Activated T-cell treated with anti-CD3 and anti-CD28 coated beads, Interleukin-2, amount 50 U/mL, for 48 hours (primary cell): ENCODE measurements at regions not wholly inside any gene's neighbourhood (a gene's known extent, or its start where the extent isn't known, plus 50 kb on each side); places are given as distances from the start of the nearest gene placed in this dataset.
A peak's percentile ranks its signal among the peaks of the same experiment; 100 is the strongest.
"Not testable (repeated sequence)": the region's sequence is repeated elsewhere in the genome, so short reads cannot be mapped to it uniquely, and the experiment has no call there.

ENCODE experiments used
- DNase-seq, 2 experiments: peaks; one replicate each; pipeline ENCODE4 v3.0.0-alpha.2; 2020

GRCh38 chr5:54807421-54807820, 178.0 kb downstream of the ESM1 start:
- no peak for DNase-seq

DNA sequence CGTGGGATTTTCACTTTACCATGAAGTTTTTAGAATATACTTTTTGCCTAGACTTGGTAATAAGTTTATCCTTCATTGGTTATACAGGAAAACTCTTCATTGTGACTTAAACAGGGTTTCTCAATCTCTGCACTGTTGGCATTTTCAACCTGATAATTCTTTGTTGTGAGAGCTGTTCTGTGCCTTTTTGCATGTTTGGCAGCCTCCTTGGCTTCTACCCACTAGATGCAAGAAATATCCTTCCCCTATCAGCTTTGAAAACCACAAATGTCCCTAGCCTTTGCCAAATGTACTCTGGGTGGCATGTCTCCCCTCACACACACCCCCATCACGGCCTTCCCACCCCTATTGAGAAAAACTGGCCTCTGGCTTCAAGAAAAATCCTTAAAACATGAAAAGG, 180.9 kb downstream of the ESM1 start:
- DNase-seq = no peak

DNA sequence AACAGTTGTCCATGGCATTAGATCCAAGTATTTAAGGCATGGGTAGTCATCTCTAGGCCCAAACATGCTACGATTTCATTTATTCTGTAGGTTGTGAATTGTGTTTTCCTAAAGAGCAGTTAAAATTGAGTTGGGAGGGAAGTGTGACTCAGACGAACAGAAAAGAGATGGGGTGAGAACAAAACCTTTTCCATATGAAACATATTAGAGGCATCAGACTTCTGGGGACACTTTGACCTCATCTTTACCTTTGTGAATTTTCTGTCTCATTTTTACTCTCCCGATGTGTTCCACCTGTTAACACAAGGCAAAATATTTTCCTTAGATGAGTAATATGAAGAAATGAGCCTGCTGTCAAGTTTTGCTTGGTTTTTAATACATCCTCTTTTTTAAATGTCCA, 181.3 kb downstream of the ESM1 start:
- no peak for DNase-seq

DNA sequence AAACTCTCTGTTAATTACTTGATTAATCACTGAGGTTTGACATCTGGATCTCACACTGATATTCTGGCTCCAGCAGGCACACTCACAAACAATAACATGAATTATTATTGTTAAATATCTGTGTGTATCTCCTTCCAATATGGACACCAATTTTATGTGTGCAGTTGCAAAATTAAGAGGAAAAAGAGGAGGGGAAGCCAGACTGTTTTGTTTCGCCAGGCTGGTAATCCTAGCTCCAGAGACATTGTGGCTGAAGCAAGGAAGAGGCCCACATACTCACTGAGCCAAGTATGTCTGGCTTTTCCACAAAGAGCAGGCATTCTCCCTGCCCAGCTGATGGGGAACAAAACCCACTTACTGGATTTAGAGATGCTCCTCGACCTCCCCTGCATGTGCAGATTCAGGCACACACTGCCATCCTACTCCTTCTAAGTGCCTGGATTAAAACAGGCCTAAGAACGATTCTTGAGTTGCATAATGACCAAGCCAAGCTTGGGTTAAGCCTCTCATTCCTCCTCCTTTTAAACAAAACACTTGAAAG, 181.9 kb downstream of the ESM1 start:
- no peak for DNase-seq

DNA sequence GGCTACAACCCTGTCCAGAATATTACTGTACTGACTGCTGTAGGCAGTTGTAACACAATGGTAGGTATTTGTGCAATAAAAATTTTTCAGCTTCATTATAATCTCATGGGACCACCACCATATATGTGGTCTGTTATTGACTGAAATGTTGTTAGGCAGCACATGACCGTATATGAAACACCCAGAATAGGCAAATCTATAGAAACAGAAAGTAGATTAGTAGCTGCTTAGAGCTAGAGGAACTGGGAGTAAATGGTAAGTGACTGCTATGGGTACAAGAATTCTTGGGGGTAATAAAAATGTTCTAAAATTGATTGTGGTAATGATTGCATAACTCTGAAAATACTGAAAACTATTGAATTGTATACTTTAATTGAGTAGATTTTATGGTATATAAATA, 185.7 kb downstream of the ESM1 start:
- DNase-seq = no peak

GRCh38 chr5:54795777-54796176, 189.6 kb downstream of the ESM1 start:
- DNase-seq = no peak

- no peak for DNase-seq
Observed at GRCh38 chr5:54795284-54795683, 190.1 kb downstream of the ESM1 start.

DNA sequence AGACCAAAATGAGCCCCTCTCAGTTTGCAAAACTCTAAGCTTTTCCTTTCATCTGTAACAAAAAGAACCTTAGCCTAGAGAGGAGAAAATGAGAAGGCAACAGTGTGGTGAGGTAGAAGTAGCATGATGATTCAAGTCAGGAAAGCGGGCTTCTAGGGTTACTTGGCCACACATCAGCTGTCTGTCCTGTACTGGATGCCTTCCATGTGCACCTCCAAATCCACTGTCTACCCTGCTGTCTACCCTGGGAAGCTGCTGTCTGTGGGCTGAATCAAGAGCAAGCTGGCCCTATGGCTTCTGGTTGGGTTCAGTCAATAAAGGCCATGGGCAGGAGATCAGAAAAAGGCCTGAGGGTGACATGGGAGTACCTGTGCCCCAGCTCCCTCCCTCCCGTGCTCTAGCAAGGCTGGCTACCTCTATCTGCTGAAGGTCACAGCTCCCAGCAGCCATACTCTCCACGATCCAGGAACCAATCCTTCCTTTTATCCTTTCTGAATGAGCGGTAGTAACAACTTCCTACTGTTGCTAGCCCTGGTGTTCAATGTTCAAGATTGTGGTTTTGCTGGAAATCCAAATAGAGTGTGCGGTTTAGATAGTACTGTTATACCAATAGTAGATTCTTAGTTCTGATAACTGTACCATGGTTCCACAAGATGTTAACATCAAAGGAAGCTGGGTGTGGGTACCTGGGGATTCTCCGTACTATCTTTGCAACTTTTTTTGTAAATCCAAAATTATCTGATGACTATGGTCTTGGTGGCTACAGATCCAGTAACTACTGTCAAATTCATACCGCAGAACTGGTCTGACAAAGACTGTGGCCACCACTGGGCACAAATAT, 191.0 kb downstream of the ESM1 start:
- DNase-seq = peak; percentile 31 to 33

- DNase-seq = peak; percentile 31 to 45
Observed at GRCh38 chr5:54793468-54794134, 191.8 kb downstream of the ESM1 start.

DNA sequence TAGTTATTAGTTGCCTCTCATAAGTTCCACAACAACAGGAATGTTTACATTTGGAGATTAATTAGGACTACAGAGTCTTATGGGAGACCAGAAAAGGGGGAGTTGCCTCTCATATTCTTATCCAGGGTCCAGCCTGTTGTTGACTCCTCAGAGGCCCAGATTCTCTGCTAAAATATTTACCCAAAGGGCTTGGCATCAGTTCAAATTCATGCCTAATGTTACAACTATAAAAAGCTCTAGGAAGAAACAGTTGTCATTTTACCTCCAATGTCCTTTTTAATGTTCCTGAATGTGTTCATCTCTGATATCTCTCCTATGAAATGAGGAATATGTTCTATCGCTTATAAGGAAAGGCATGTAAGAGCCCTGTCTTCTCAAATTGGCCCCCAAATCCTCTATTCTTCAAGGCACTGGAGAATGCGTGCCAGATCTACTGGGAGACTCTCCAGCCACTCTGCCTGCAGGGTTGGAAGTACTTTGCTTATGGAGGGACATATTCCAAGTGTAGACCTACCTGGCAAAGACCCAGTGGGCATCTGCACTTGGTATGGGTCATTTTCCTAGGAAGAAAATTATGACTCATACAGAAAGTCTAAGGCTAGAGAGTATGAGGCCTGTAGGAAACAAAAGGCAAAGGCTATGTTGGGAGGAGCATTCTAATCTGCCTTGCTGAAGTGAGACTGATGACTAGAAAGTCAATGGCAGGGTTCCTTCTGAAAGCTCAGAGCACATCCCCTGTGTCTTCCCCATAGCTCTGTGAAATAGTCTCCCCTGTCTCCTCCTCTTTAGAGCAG, 192.6 kb downstream of the ESM1 start:
- no peak for DNase-seq

DNA sequence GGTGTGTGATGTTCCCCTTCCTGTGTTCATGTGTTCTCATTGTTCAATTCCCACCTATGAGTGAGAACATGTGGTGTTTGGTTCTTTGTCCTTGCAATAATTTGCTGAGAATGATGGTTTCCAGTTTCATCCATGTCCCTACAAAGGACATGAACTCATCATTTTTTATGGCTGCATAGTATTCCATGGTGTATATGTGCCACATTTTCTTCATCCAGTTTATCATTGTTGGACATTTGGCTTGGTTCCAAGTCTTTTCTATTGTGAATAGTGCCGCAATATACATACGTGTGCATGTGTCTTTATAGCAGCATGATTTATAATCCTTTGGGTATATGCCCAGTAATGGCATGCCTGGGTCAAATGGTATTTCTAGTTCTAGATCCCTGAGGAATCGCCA, 197.5 kb downstream of the ESM1 start:
- DNase-seq = not testable (repeated sequence)

GRCh38 chr5:54785729-54786591, 199.4 kb downstream of the ESM1 start:
- no peak for DNase-seq

DNA sequence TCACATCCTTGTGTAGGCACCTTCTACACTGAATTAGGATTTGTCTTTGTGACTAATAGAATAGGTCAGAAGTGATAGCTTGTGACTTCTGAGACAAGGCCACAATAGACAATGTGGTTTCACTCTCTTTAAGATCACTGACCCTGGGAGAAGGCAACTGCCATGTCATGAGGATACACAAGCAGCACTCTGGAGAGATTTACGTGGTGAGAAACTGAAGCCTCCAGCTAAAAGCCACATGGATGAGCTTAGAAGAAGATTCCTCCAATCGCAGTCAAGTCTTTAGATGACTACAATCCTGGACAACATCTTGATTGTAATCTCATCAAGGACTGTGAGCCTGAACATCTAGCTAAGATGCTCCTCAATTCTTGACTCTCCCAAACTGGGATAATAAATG, 206.6 kb downstream of the ESM1 start:
- no peak for DNase-seq

DNA sequence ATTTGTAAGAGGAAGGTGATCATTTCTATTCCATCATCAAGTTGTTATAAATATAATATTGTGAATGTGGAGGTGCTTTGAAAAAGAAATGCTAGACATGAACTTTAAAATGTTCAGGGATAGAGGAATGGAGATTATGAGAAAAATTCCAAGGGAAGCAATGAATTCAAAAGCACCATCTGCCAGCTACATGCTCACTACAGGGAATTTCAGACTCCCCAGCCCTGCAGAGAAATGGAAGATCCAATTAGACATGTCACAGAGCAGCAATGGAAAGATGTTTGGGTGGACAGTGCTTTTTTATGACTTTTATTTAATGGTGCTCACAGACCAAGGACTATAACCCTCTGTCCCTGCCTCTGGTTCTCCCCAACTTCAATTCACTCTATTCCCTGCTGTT, 209.7 kb downstream of the ESM1 start:
- DNase-seq = no peak

- DNase-seq = no peak
Observed at GRCh38 chr5:54774281-54775170, 210.9 kb downstream of the ESM1 start.

DNA sequence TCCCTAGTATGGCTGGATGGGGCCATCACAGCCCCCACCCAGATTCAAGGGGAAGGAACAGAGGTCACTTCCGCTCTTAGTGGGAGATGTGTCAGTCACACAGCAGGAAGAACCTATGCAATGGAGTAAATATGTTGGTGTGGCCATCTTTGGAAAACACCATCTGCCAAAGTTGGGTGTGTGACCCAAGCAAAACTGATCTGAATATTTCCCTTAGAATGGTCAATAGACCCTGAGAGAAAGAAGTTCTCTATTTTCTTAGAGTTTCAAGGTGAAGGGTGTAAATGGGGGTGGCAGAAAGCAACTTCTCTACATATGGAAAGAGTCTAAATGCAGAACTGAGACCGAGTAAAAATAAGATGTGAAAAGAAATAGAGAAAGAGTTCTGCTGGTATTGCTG, 212.7 kb downstream of the ESM1 start:
- DNase-seq = no peak

GRCh38 chr5:54772231-54772630, 213.2 kb downstream of the ESM1 start:
- DNase-seq = no peak

DNA sequence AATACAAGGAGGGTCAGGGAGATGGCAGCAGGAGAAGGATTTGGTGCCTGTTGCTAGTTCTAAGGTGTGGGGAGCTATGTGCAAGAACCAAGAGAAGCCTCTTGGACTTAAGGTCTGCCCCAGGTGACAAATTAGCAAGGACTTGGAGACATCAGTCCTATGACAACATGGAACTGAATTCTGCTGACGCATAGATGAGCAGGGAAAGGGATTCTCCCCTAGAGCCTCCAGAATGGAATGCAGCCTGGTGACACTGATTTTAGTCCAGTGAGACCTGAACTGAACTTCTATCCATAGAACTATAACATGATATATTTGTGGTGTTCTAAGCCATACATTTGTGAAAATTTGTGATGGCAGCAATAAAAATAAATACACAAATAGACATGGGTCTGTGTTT, 215.6 kb downstream of the ESM1 start:
- no peak for DNase-seq

- no peak for DNase-seq
Observed at GRCh38 chr5:54769072-54769471, 216.3 kb downstream of the ESM1 start.

GRCh38 chr5:54766748-54767147, 218.6 kb downstream of the ESM1 start:
- DNase-seq = no peak
